ENCODE measurements at regions not wholly inside any gene's neighbourhood (a gene's known extent, or its start where the extent isn't known, plus 50 kb on each side); places are given as distances from the start of the nearest gene placed in this dataset.

- DNase-seq (ENCODE audit: extremely low spot score), result no peak
- CTCF ChIA-PET, result interaction anchor here (1.3 kb wide), 1 partner anchor 10 kb away, joined by 3 read pairs; no protein-coding TSS in a partner anchor
- POLR2A ChIA-PET, result no interaction called here
- TF ChIP-seq CTCF (IDR thresholded peaks at IDR 0.05; ENCODE audit: control extremely low read depth, extremely low read depth, low read depth, missing control alignments), result no peak
These were observed 151.8 kb upstream of the RAB4A start for GRCh38 chr1:229119161-229119560.

- no peak for TF ChIP-seq CTCF (IDR thresholded peaks at IDR 0.05; ENCODE audit: control extremely low read depth, extremely low read depth, low read depth, missing control alignments)
- CTCF ChIA-PET, result interaction anchor here (1.3 to 1.4 kb wide), 2 partner anchors 9 to 10 kb away, joined by 3 read pairs; no protein-coding TSS in a partner anchor
- POLR2A ChIA-PET, result no interaction called here
- DNase-seq (ENCODE audit: extremely low spot score), result no peak
These were observed 151.0 kb upstream of the RAB4A start for GRCh38 chr1:229119876-229120275.

GRCh38 chr1:229121845-229122436 is 149.0 kb upstream of the RAB4A start:
- DNase-seq (ENCODE audit: extremely low spot score), result no peak
- no peak for TF ChIP-seq CTCF (IDR thresholded peaks at IDR 0.05; ENCODE audit: control extremely low read depth, extremely low read depth, low read depth, missing control alignments)
- ChIA-PET POLR2A (no interaction called here), CTCF (no interaction called here)

GRCh38 chr1:229122606-229123005 is 148.3 kb upstream of the RAB4A start:
- no peak for TF ChIP-seq CTCF (IDR thresholded peaks at IDR 0.05; ENCODE audit: control extremely low read depth, extremely low read depth, low read depth, missing control alignments)
- ChIA-PET POLR2A (no interaction called here), CTCF (interaction anchor here (1.6 kb wide), 1 partner anchor 14 kb away, joined by 3 read pairs; no protein-coding TSS in a partner anchor)
- no peak for DNase-seq (ENCODE audit: extremely low spot score)

GRCh38 chr1:229124116-229124515 is 146.8 kb upstream of the RAB4A start:
- POLR2A ChIA-PET, result no interaction called here
- DNase-seq (ENCODE audit: extremely low spot score), result no peak
- no peak for TF ChIP-seq CTCF (IDR thresholded peaks at IDR 0.05; ENCODE audit: control extremely low read depth, extremely low read depth, low read depth, missing control alignments)
- CTCF ChIA-PET, result interaction anchor here (1.3 to 1.6 kb wide), 2 partner anchors 10 to 15 kb away, joined by 3 read pairs; no protein-coding TSS in a partner anchor

- no peak for TF ChIP-seq CTCF (IDR thresholded peaks at IDR 0.05; ENCODE audit: control extremely low read depth, extremely low read depth, low read depth, missing control alignments)
- DNase-seq (ENCODE audit: extremely low spot score), result no peak
- CTCF ChIA-PET, result interaction anchor here (1.3 kb wide), 1 partner anchor 10 kb away, joined by 3 read pairs; no protein-coding TSS in a partner anchor
- POLR2A ChIA-PET, result no interaction called here
These were observed 146.3 kb upstream of the RAB4A start for GRCh38 chr1:229124520-229125124.
